Prostate gland (tissue), 2 donors: ENCODE measurements at regions not wholly inside any gene's neighbourhood (a gene's known extent, or its start where the extent isn't known, plus 50 kb on each side); places are given as distances from the start of the nearest gene placed in this dataset.

ENCODE experiments used
- CTCF ChIP-seq, 4 experiments: fragments of 200-600 bp in 2 of 4; fragments of 450-650 bp in 2 of 4; sonication (generic) in 2 of 4; IDR thresholded peaks; 1 replicate in 3 of 4; 2 replicates in 1 of 4; pipeline ENCODE4 v1.5.1; 2016 to 2019; ENCODE audit warnings: antibody characterized with exemption in 4 of 4, mild to moderate bottlenecking in 2 of 4, moderate library complexity in 2 of 4
- POLR2AphosphoS5 ChIP-seq: sonication (generic); formaldehyde crosslinking; IDR thresholded peaks from one replicate; pipeline ENCODE4 v1.6.1; 2017; ENCODE audit warnings: antibody characterized with exemption

GRCh38 chr18:75558790-75559189 lies 131.3 kb upstream of the SMIM21 start:
- TF ChIP-seq POLR2AphosphoS5: no peak
- no peak for TF ChIP-seq CTCF (IDR thresholded peaks at IDR 0.05)
